H54 (cell line): ENCODE measurements at regions not wholly inside any gene's neighbourhood (a gene's known extent, or its start where the extent isn't known, plus 50 kb on each side); places are given as distances from the start of the nearest gene placed in this dataset.

Experiments
- DNase-seq: peaks from one replicate; pipeline ENCODE4 v3.0.0; 2011; ENCODE audit warnings: low spot score, mixed read lengths; ENCODE audit not compliant: insufficient read length
- FAIRE-seq: peaks from 3 replicates; lab custom pipeline; 2011; peaks lifted over from hg19 to GRCh38; lab: Jason Lieb, UNC
- POLR2A ChIP-seq: IDR thresholded peaks from 2 replicates; pipeline ENCODE4 v1.6.1; 2011; ENCODE audit warnings: low read depth, mild to moderate bottlenecking, low read length

GRCh38 chr5:56282951-56283350, 49.8 kb upstream of the ANKRD55 start:
- no peak for TF ChIP-seq POLR2A
- FAIRE-seq = no peak
- DNase-seq = no peak
